DMS 273 (cell line): ENCODE measurements at regions not wholly inside any gene's neighbourhood (a gene's known extent, or its start where the extent isn't known, plus 50 kb on each side); places are given as distances from the start of the nearest gene placed in this dataset.
"Not testable (repeated sequence)": the region's sequence is repeated elsewhere in the genome, so short reads cannot be mapped to it uniquely, and the experiment has no call there.

ENCODE experiments used
- DNase-seq: peaks from one replicate; lab custom pipeline; 2025; ENCODE audit not compliant: unreplicated experiment; lab: John Stamatoyannopoulos, UW

DNA sequence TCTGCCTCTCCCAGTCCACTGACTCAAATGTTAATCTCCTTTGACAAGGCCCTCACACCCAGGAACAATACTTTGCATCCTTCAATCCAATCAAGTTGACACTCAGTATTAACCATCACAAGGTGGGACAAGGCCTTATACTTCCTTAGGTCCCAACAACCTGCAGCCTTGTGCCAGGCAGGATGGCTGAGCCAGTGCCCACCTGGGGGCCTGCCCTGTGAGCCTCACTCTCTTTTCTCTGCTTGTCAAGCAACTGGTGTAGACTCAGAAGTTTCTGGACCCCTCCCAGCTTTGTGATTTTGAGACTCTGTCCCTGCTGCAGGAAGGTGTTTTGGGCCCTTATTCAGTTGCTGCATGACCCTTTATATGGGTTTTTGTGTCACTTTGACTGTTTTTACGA, 310.0 kb upstream of the C1orf174 start:
- no peak for DNase-seq

DNA sequence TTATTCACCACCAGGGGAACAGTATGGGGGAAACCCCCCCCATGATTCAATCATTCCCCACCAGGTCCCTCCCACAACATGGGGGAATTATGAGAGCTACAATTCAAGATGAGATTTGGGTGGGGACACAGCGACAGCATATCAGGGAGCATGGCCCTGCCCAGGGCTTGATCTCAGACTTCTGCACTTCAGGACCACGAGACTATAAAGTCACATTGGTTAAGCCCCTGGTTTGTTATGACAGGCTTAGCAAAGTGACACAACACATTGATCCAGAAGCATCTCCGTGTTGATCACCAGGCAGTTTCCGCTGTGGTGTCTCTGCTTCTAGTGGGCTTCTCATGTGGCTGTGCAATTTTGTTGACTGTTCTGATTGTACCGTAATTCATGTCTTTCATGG, 312.7 kb upstream of the C1orf174 start:
- no peak for DNase-seq

GRCh38 chr1:4213366-4213973, 313.4 kb upstream of the C1orf174 start:
- no peak for DNase-seq

GRCh38 chr1:4214826-4215225, 314.8 kb upstream of the C1orf174 start:
- DNase-seq: no peak

GRCh38 chr1:4215391-4215790, 315.3 kb upstream of the C1orf174 start:
- no peak for DNase-seq

DNA sequence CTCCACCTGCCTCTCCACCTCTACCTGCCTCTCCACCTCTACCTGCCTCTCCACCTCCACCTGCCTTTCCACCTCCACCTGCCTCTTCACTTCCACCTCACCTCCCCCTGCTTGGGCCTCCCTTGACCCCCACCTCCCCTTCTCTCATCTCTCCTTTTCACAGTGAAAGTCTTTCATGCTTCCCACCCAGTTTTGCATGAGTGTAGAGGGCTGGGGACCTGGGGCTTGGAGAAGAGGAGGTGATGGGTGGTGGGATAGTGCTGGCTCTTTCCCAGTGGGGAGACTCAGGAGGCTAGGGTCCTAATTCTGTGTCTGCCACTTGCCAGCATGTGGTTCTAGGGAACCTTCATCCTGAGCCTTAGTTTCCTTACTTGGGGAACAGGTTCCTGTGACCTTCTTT, 316.2 kb upstream of the C1orf174 start:
- no peak for DNase-seq

- no peak for DNase-seq
These were observed 318.5 kb upstream of the C1orf174 start for GRCh38 chr1:4218619-4219018.

DNA sequence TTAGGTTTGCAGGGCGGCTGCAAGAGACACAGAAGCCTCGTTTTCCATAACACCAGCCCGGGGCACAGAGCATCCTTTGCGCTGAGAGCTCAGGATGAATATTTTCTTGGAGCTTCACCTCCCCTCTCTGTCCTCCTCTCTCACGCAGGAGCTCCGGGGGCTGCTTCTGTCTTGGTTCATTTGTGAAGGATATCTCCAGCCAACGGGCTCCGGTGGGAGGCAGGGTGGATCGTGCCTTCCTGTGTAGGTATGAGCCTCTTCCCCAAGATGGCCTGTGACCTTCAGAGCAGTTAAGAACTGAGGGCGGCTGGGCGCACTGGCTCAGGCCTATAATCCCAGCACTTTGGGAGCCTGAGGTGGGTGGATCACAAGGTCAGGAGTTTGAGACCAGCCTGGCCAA, 319.0 kb upstream of the C1orf174 start:
- DNase-seq: no peak

- no peak for DNase-seq
These were observed 319.8 kb upstream of the C1orf174 start for GRCh38 chr1:4219826-4220225.

GRCh38 chr1:4220362-4220761, 320.3 kb upstream of the C1orf174 start:
- DNase-seq: no peak

- DNase-seq: no peak
These were observed 321.0 kb upstream of the C1orf174 start for GRCh38 chr1:4221107-4221506.

DNA sequence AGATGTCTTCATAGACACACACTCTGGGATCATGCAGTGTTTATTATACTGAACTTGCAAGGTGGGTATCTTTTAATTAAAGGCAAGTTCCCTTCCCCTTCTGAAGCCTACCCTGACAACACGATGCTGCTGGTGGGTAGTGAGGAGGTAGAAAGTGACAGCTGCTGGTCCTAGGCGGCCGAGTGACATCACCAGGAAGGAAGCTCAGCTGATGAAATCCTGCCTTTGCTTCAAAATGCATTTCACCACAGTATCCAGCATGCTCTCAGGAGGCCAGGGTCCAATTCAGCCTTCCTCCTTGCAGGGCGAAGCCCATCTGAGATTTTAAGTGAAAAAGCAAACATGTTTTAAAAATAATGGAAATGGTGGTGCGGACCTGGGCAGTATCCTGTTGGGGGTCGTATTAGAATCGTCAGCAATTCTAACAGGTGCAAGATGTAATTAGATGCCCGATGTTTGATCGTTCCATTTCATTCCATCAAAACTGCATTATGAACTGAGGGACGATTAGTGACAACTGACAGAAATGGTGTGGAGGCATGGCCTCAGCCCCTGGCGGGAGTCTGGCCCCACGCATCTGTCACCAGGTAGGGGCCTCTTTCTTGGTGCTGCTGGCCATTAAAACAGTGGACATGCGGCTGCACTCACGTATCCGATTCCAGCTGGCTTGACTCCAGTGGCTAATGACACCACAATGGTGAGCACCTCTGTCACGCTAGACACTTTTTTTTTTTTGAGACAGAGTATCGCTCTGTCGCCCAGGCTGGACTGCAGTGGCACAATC, 324.8 kb upstream of the C1orf174 start:
- DNase-seq: no peak

DNA sequence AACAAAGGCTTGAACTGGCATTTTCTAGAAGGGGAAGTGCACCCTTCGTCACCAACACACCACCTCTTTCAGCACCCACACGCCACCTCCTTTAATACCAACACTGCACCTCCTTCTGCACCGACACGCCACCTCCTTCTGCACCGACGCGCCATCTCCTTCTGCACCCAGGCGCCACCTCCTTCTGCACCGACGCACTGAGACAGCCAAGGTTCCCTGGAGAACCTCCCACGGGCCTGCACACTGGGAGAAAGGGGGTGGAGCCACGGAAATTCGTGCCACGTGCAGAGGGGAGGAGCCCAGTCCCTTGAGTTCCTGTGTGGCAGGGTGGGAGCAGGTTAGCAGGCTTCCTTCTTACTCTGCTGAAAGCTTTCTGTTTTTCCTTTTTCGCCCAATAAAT, 327.9 kb upstream of the C1orf174 start:
- DNase-seq: no peak

DNA sequence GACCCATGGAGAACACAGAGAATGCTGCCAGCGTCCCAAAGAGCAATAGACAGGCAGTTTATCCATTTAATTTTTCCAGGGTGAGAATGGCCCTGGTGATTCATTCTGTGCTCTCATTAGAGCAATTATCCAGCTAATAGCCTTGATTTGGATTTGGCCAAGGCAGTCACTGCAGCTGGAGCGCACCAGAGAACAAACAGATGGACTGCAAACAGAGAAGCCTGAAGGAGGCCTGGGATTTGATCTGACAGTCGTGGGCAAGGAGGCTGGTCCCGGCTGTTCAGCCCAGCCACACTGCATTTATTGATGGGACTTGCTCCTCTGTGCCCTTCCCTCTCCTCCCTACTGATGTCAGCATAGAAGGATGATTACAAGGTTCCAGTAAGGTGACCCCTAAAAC, 353.9 kb upstream of the C1orf174 start:
- DNase-seq: peak; percentile 72

DNA sequence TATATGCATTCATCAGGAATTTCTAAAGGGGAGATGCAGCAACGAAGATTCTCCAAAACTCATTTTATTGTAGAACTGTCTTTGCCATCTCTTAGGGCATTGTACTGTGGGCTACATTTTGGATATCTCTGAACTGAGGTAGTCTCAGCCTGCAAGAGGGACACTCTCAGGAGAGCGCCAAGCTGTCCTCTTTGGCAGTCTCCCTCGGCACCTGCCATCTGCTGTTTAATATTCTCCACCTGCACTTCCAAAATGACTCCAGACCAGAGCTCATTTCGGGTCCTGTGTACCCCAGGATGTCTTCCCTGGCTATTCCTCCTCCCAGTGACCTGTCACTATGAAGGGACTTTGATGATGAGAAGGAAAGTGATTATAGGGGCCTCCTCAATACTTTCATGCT, 356.3 kb upstream of the C1orf174 start:
- peak; percentile 36 for DNase-seq

DNA sequence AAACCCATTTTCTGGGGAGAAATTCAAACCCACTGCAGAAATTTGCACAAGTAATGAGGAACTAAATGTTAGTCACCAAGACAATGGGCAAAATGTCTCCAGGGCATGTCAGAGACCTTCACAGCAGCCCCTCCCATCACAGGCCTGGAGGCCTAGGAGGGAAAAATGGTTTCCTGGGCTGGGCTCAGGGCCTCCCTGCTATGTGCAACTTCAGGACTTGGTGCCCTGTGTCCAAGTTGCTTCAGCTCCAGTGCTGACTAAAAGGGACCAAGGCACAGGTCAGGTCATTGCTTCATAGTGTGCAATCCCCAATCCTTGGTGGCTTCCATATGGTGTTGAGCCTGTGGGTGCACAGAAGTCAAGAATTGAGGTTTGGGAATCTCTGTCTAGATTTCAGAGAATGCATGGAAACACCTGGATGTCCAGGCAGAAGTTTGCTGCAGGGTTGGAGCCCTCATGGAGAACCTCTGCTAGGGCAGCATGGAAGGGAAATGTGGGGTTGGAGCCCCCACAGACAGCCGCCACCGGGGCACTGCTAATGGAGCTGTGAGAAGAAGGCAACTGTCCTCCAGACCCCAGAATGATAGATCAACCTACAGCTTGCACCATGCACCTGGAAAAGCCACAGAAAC, 358.2 kb upstream of the C1orf174 start:
- not testable (repeated sequence) for DNase-seq

DNA sequence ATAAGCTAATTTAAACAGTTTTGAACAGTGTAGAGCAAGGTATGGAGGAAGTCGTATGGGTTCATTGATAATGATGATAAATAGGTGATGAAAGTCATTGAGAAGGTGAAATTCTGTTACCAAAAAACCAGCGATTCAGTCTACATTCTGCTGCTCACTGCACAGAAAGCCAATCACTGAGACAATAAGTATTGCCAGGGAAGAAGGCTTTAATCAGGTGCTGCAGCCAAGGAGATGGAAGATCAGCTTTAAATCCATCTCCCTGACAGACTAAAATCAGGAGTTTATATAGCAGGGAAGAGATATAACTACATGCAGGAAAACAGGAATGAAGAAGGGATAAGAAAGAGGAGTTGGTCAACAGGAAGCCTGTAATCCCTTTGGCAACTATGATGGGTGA, 361.3 kb upstream of the C1orf174 start:
- DNase-seq: no peak

- no peak for DNase-seq
These were observed 362.6 kb upstream of the C1orf174 start for GRCh38 chr1:4262665-4263064.

- DNase-seq: no peak
These were observed 363.6 kb upstream of the C1orf174 start for GRCh38 chr1:4263699-4264098.

GRCh38 chr1:4265836-4266235, 365.8 kb upstream of the C1orf174 start:
- no peak for DNase-seq

- DNase-seq: no peak
These were observed 367.5 kb upstream of the C1orf174 start for GRCh38 chr1:4267381-4268261.
